Hepatocyte (in vitro differentiated cells): ENCODE measurements at regions not wholly inside any gene's neighbourhood (a gene's known extent, or its start where the extent isn't known, plus 50 kb on each side); places are given as distances from the start of the nearest gene placed in this dataset.

ENCODE experiments used
- DNase-seq: peaks from one replicate; pipeline ENCODE4 v3.0.0-alpha.2; 2016; ENCODE audit warnings: low spot score
- H2AFZ ChIP-seq: fragments of 200-600 bp; sonication (generic); 2 replicates; pipeline ENCODE4 v1.6.0; 2016; ENCODE audit warnings: antibody characterized with exemption, mild to moderate bottlenecking
- H3K27ac ChIP-seq: fragments of 200-600 bp; sonication (generic); 2 replicates; pipeline ENCODE4 v1.5.1; 2016; ENCODE audit warnings: mild to moderate bottlenecking
- H3K27me3 ChIP-seq: fragments of 200-600 bp; sonication (generic); 2 replicates; pipeline ENCODE4 v1.6.1; 2016
- H3K36me3 ChIP-seq: fragments of 200-600 bp; sonication (generic); replicated peaks from 2 replicates; pipeline ENCODE4 v1.5.1; 2016; ENCODE audit warnings: low read depth; ENCODE audit not compliant: insufficient read depth
- H3K4me1 ChIP-seq: fragments of 200-600 bp; sonication (generic); 2 replicates; pipeline ENCODE4 v1.5.1; 2016; ENCODE audit warnings: mild to moderate bottlenecking, moderate library complexity; ENCODE audit not compliant: insufficient read depth
- H3K4me2 ChIP-seq: fragments of 200-600 bp; sonication (generic); 2 replicates; pipeline ENCODE4 v1.6.0; 2016
- H3K4me3 ChIP-seq: fragments of 200-600 bp; sonication (generic); 2 replicates; pipeline ENCODE4 v1.5.1; 2016; ENCODE audit warnings: mild to moderate bottlenecking
- H3K79me2 ChIP-seq: fragments of 200-600 bp; sonication (generic); 2 replicates; pipeline ENCODE4 v1.6.0; 2017; ENCODE audit warnings: mild to moderate bottlenecking
- H3K9me2 ChIP-seq: fragments of 200-600 bp; sonication (generic); replicated peaks from 2 replicates; pipeline ENCODE4 v1.6.0; 2017; ENCODE audit warnings: mild to moderate bottlenecking; ENCODE audit not compliant: insufficient read depth
- H3K9me3 ChIP-seq: fragments of 200-600 bp; sonication (generic); 2 replicates; pipeline ENCODE4 v1.5.1; 2016; ENCODE audit warnings: low read depth, mild to moderate bottlenecking
- H4K20me1 ChIP-seq: fragments of 200-600 bp; sonication (generic); 2 replicates; pipeline ENCODE4 v1.6.0; 2016; ENCODE audit warnings: mild to moderate bottlenecking; ENCODE audit not compliant: insufficient read depth, poor library complexity, severe bottlenecking
- EZH2 ChIP-seq: fragments of 200-600 bp; sonication (generic); IDR thresholded peaks from 2 replicates; pipeline ENCODE4 v1.6.1; 2016; ENCODE audit warnings: antibody characterized with exemption, mild to moderate bottlenecking, borderline replicate concordance
- EZH2phosphoT487 ChIP-seq: fragments of 200-600 bp; sonication (generic); IDR thresholded peaks from one replicate; pipeline ENCODE4 v1.6.1; 2018; ENCODE audit warnings: antibody characterized with exemption, mild to moderate bottlenecking, low read depth, moderate library complexity; ENCODE audit not compliant: unreplicated experiment, severe bottlenecking
- WGBS: methylation state at CpG from one replicate; pipeline ENCODE4 v1.1.6; 2016; ENCODE audit warnings: low lambda C conversion rate; ENCODE audit errors: missing lambda C conversion rate; 5-methylcytosine and 5-hydroxymethylcytosine counted together
- TF ChIP-seq, protein P1 (sequence below): fragments of 200-600 bp; sonication (generic); IDR thresholded peaks from 2 replicates; pipeline ENCODE4 v1.5.1; 2016; ENCODE audit warnings: antibody characterized with exemption, mild to moderate bottlenecking; ENCODE audit not compliant: poor library complexity

GRCh38 chr1:87950369-87950768, 621.7 kb downstream of the LMO4 start:
- Histone ChIP-seq H3K36me3 (no peaks in the 10 kb centered on the region), H4K20me1 (no peaks in the 10 kb centered on the region), H3K27me3 (no peaks in the 10 kb centered on the region), H3K79me2 (no peaks in the 10 kb centered on the region), H2AFZ (no peak overlapping the region), H3K9me3 (no peaks in the 10 kb centered on the region), H3K9me2 (no peaks in the 10 kb centered on the region), H3K4me1 (peaks cover 8% of the 10 kb centered on the region), H3K4me3 (no peak overlapping the region), H3K27ac (no peak overlapping the region), H3K4me2 (no peak overlapping the region)
- 67% methylated on average over 3 of the region's 3 CpGs for WGBS
- no peak for TF ChIP-seq EZH2
- TF ChIP-seq EZH2phosphoT487: no peak
- DNase-seq: no peak

- 87% methylated on average over 2 of the region's 2 CpGs for WGBS
- peak overlapping the region; percentile 35 for H3K27ac ChIP-seq
- no peaks in the 10 kb centered on the region for H3K27me3 ChIP-seq
- no peak overlapping the region for H2AFZ ChIP-seq
- no peaks in the 10 kb centered on the region for H3K9me3 ChIP-seq
- peaks cover 12% of the 10 kb centered on the region for H3K4me1 ChIP-seq
- H3K36me3 ChIP-seq: no peaks in the 10 kb centered on the region
- H3K9me2 ChIP-seq: no peaks in the 10 kb centered on the region
- H3K4me3 ChIP-seq: no peak overlapping the region
- no peak for TF ChIP-seq EZH2phosphoT487
- TF ChIP-seq EZH2: no peak
- TF ChIP-seq, protein P1, sequence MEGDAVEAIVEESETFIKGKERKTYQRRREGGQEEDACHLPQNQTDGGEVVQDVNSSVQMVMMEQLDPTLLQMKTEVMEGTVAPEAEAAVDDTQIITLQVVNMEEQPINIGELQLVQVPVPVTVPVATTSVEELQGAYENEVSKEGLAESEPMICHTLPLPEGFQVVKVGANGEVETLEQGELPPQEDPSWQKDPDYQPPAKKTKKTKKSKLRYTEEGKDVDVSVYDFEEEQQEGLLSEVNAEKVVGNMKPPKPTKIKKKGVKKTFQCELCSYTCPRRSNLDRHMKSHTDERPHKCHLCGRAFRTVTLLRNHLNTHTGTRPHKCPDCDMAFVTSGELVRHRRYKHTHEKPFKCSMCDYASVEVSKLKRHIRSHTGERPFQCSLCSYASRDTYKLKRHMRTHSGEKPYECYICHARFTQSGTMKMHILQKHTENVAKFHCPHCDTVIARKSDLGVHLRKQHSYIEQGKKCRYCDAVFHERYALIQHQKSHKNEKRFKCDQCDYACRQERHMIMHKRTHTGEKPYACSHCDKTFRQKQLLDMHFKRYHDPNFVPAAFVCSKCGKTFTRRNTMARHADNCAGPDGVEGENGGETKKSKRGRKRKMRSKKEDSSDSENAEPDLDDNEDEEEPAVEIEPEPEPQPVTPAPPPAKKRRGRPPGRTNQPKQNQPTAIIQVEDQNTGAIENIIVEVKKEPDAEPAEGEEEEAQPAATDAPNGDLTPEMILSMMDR: no peak
- peak overlapping the region; percentile 7 for H3K4me2 ChIP-seq
- H4K20me1 ChIP-seq: no peaks in the 10 kb centered on the region
- no peak for DNase-seq
- H3K79me2 ChIP-seq: no peaks in the 10 kb centered on the region
Measured at GRCh38 chr1:87951409-87951808, 622.7 kb downstream of the LMO4 start.

- Histone ChIP-seq H3K36me3 (no peaks in the 10 kb centered on the region), H3K4me1 (peaks cover 16% of the 10 kb centered on the region), H2AFZ (no peak overlapping the region), H3K9me3 (no peaks in the 10 kb centered on the region), H3K4me2 (peak overlapping the region; percentile 7), H3K4me3 (no peak overlapping the region), H3K27me3 (no peaks in the 10 kb centered on the region), H3K79me2 (no peaks in the 10 kb centered on the region), H3K9me2 (no peaks in the 10 kb centered on the region), H4K20me1 (no peaks in the 10 kb centered on the region), H3K27ac (peak overlapping the region; percentile 35)
- no peak for DNase-seq
- WGBS: 61% methylated on average over 4 of the region's 4 CpGs
- no peak for TF ChIP-seq EZH2phosphoT487
- TF ChIP-seq, protein P1: no peak
- TF ChIP-seq EZH2: no peak
Measured at GRCh38 chr1:87951852-87952251, 623.2 kb downstream of the LMO4 start.

DNA sequence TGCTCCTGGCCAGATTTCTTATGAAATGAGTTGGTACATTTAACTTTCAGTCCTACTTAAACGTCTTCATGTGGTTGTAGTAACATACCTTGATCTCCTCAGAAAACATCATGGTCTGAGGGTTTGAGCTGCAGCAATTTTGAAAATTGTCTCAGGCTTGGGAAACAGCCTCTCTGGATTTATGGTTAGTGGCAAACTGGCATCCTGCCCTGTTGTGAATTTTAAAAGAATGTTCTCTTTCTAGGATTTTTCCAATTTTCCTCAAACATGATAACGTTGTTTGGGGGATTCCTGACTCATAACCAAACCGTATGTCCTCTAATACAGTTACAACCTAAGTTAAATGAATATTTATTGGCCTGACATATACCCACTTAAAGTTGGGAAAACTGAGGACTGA, 624.4 kb downstream of the LMO4 start:
- no peaks in the 10 kb centered on the region for H3K9me2 ChIP-seq
- H3K4me1 ChIP-seq: peaks cover 16% of the 10 kb centered on the region
- H3K79me2 ChIP-seq: no peaks in the 10 kb centered on the region
- H3K4me3 ChIP-seq: no peak overlapping the region
- H4K20me1 ChIP-seq: no peaks in the 10 kb centered on the region
- DNase-seq: no peak
- no peak for TF ChIP-seq EZH2phosphoT487
- TF ChIP-seq, protein P1: no peak
- no peak for TF ChIP-seq EZH2
- no peak overlapping the region for H2AFZ ChIP-seq
- no peak overlapping the region for H3K27ac ChIP-seq
- H3K36me3 ChIP-seq: no peaks in the 10 kb centered on the region
- no peaks in the 10 kb centered on the region for H3K27me3 ChIP-seq
- H3K9me3 ChIP-seq: no peaks in the 10 kb centered on the region
- no peak overlapping the region for H3K4me2 ChIP-seq
- 58% methylated on average over 3 of the region's 3 CpGs for WGBS
